GM12878 (cell line): ENCODE measurements at regions not wholly inside any gene's neighbourhood (a gene's known extent, or its start where the extent isn't known, plus 50 kb on each side); places are given as distances from the start of the nearest gene placed in this dataset.

ENCODE experiments used
- ATAC-seq: fragments of 200-7000 bp; cut with Tn5 transposase; 3 replicates; pipeline ENCODE4 v1.9.1; 2020; ENCODE audit warnings: mild to moderate bottlenecking, moderate library complexity
- BruUV-seq: library from RNA; stranded (reverse); fragments of 400-500 nt; replicated peaks from 2 replicates; lab custom pipeline; 2021; lab: Mats Ljungman, UMichigan
- CTCF ChIA-PET: fragments of 300-600 bp; sonication (Branson Sonifier 250); formaldehyde crosslinking; extraction: SDS; loops from one replicate; lab custom pipeline; 2021; ENCODE audit warnings: inconsistent platforms; lab: Yijun Ruan, JAX
- POLR2A ChIA-PET: fragments of 350-600 bp; formaldehyde crosslinking; extraction: SDS; loops from one replicate; lab custom pipeline; 2021; ENCODE audit warnings: inconsistent platforms; lab: Charles Lee
- RAD21 ChIA-PET: fragments of 300-600 bp; sonication (Branson Sonifier 250); formaldehyde crosslinking; loops from one replicate; lab custom pipeline; 2023; ENCODE audit warnings: antibody characterized with exemption; ENCODE audit not compliant: unreplicated experiment; lab: Charles Lee
- SMC1A ChIA-PET: fragments of 300-600 bp; sonication (Branson Sonifier 250); formaldehyde crosslinking; loops from one replicate; lab custom pipeline; 2023; ENCODE audit not compliant: unreplicated experiment, uncharacterized antibody; lab: Charles Lee
- DNase-seq: peaks from one replicate; pipeline ENCODE4 v3.0.0-alpha.2; 2011; ENCODE audit warnings: low read depth, low spot score
- FAIRE-seq: peaks from 3 replicates; lab custom pipeline; 2011; peaks lifted over from hg19 to GRCh38; lab: Jason Lieb, UNC
- H2AFZ ChIP-seq: 2 replicates; pipeline ENCODE4 v1.6.0; 2011; ENCODE audit warnings: low read depth, low read length, control low read depth; ENCODE audit not compliant: control insufficient read depth
- H3K27ac ChIP-seq: 2 replicates; pipeline ENCODE4 v1.5.1; 2011; ENCODE audit warnings: control low read depth; ENCODE audit not compliant: control insufficient read depth, insufficient read depth
- H3K27me3 ChIP-seq, 2 experiments: replicated peaks in 1 of 2; 2 replicates each; pipeline versions ENCODE4 v1.6.0 to v1.6.1; 2011; ENCODE audit warnings: low read length in 1 of 2; ENCODE audit not compliant: control insufficient read depth in 2 of 2, insufficient read depth in 2 of 2
- H3K36me3 ChIP-seq, 2 experiments: 2 replicates each; pipeline ENCODE4 v1.5.1; 2011; ENCODE audit warnings: low read length in 1 of 2; ENCODE audit not compliant: control insufficient read depth in 2 of 2, insufficient read depth in 2 of 2
- H3K4me1 ChIP-seq: 2 replicates; pipeline ENCODE4 v1.6.1; 2011; ENCODE audit warnings: mild to moderate bottlenecking, low read length, moderate library complexity, mixed read lengths; ENCODE audit not compliant: control insufficient read depth, insufficient read depth
- H3K4me2 ChIP-seq: 2 replicates; pipeline ENCODE4 v1.6.0; 2011; ENCODE audit warnings: control low read depth; ENCODE audit not compliant: control insufficient read depth, insufficient read depth
- H3K4me3 ChIP-seq: fragments of 200-600 bp; sonication (generic); 2 replicates; pipeline ENCODE4 v1.5.1; 2016
- H3K79me2 ChIP-seq: 2 replicates; pipeline ENCODE4 v1.6.0; 2011; ENCODE audit warnings: low read length; ENCODE audit not compliant: control insufficient read depth, insufficient read depth
- H3K9ac ChIP-seq: 2 replicates; pipeline ENCODE4 v1.8.0; 2011; ENCODE audit warnings: low read length, control low read depth, mixed read lengths; ENCODE audit not compliant: control insufficient read depth, insufficient read depth
- H3K9me3 ChIP-seq: replicated peaks from 3 replicates; pipeline ENCODE4 v1.5.1; 2011; ENCODE audit warnings: mild to moderate bottlenecking, low read length; ENCODE audit not compliant: control insufficient read depth, insufficient read depth
- H4K20me1 ChIP-seq: 2 replicates; pipeline ENCODE4 v1.6.0; 2011; ENCODE audit not compliant: control insufficient read depth, insufficient read depth
- BCL3 ChIP-seq: IDR thresholded peaks from 2 replicates; pipeline ENCODE4 v1.6.1; 2011; ENCODE audit warnings: borderline replicate concordance, low read depth, mild to moderate bottlenecking, moderate library complexity, low read length; ENCODE audit not compliant: insufficient read depth, poor library complexity, severe bottlenecking
- BHLHE40 ChIP-seq, 2 experiments: fragments of 450-650 bp in 1 of 2; IDR thresholded peaks; 2 replicates each; pipeline ENCODE4 v1.6.1; 2011 to 2017; ENCODE audit warnings: low read depth in 2 of 2, borderline replicate concordance in 1 of 2, improper control_type of control experiment in 1 of 2, low read length in 1 of 2, mild to moderate bottlenecking in 1 of 2
- CBX3 ChIP-seq: fragments of 200-600 bp; sonication (generic); IDR thresholded peaks from 2 replicates; pipeline ENCODE4 v1.6.1; 2016; ENCODE audit warnings: low read depth, borderline replicate concordance
- ESRRA ChIP-seq: IDR thresholded peaks from 2 replicates; pipeline ENCODE4 v1.6.1; 2012; ENCODE audit warnings: mild to moderate bottlenecking, low read length, improper control_type of control experiment
- HSF1 ChIP-seq: fragments of 150-350 bp; IDR thresholded peaks from 2 replicates; pipeline ENCODE4 v1.6.1; 2014; ENCODE audit warnings: mild to moderate bottlenecking, low read depth, low read length
- MYB ChIP-seq: fragments of 150-350 bp; IDR thresholded peaks from 2 replicates; pipeline ENCODE4 v1.6.1; 2014; ENCODE audit warnings: mild to moderate bottlenecking, low read depth, low read length, borderline replicate concordance
- PAX5 ChIP-seq: IDR thresholded peaks from 2 replicates; pipeline ENCODE4 v1.6.1; 2011; ENCODE audit warnings: low read depth, low read length, borderline replicate concordance
- POU2F2 ChIP-seq: IDR thresholded peaks from 3 replicates; pipeline ENCODE4 v1.6.1; 2011; ENCODE audit warnings: low read depth, mild to moderate bottlenecking, low read length, borderline replicate concordance
- SPI1 ChIP-seq: IDR thresholded peaks from 2 replicates; pipeline ENCODE4 v1.6.1; 2011; ENCODE audit warnings: low read depth, mild to moderate bottlenecking, low read length, moderate library complexity, borderline replicate concordance; ENCODE audit not compliant: insufficient read depth
- STAT3 ChIP-seq: IDR thresholded peaks from 2 replicates; pipeline ENCODE4 v1.6.1; 2011; ENCODE audit warnings: low read depth, low read length, improper control_type of control experiment
- TCF12 ChIP-seq: IDR thresholded peaks from 2 replicates; pipeline ENCODE4 v1.6.1; 2011; ENCODE audit warnings: low read depth, mild to moderate bottlenecking, low read length
- WRNIP1 ChIP-seq: IDR thresholded peaks from 2 replicates; pipeline ENCODE4 v1.6.1; 2011; ENCODE audit warnings: low read depth, low read length, improper control_type of control experiment, borderline replicate concordance
- ZNF207 ChIP-seq: fragments of 450-650 bp; IDR thresholded peaks from 2 replicates; pipeline ENCODE4 v1.6.1; 2014; ENCODE audit warnings: antibody characterized with exemption, mild to moderate bottlenecking, borderline replicate concordance
- ZSCAN29 ChIP-seq: fragments of 450-650 bp; IDR thresholded peaks from 2 replicates; pipeline ENCODE4 v1.6.1; 2017; ENCODE audit warnings: mild to moderate bottlenecking, moderate library complexity
- WGBS: methylation state at CpG from one replicate; pipeline ENCODE4 v1.1.6; 2016; ENCODE audit warnings: low lambda C conversion rate; ENCODE audit not compliant: insufficient replicate concordance, insufficient coverage; ENCODE audit errors: missing lambda C conversion rate; 5-methylcytosine and 5-hydroxymethylcytosine counted together
- in situ Hi-C: fragments of 300-500 bp; cut with MboI; formaldehyde crosslinking; loops from 9 replicates; pipeline ENCODE4 v1.14.3; 2018; ENCODE audit warnings: mixed read lengths
- intact Hi-C: fragments of 100-400 bp; cut with micrococcal nuclease; formaldehyde crosslinking; loops from one replicate; pipeline ENCODE4 v1.14.2; 2022; ENCODE audit not compliant: unreplicated experiment

GRCh38 chr2:9767656-9768281, 75.5 kb upstream of the TAF1B start:
- WGBS = 31% methylated on average over 17 of the region's 17 CpGs
- CTCF ChIA-PET = interaction anchor here (0.9 to 5.2 kb wide), 3 partner anchors 32 to 279 kb away, joined by 3 to 71 read pairs (median 21); no protein-coding TSS in a partner anchor
- Histone ChIP-seq H3K4me3 (no peak overlapping the region), H2AFZ (no peak overlapping the region), H3K9ac (no peak overlapping the region), H3K79me2 (no peaks in the 10 kb centered on the region), H4K20me1 (no peaks in the 10 kb centered on the region), H3K4me2 (no peak overlapping the region), H3K27ac (no peak overlapping the region), H3K9me3 (no peaks in the 10 kb centered on the region), H3K27me3 (no peaks in the 10 kb centered on the region; a peak in 1 of 4 replicates), H3K4me1 (peaks cover 20% of the 10 kb centered on the region), H3K36me3 (no peaks in the 10 kb centered on the region)
- RAD21 ChIA-PET = interaction anchor here (1.0 kb wide), 1 partner anchor 217 kb away, joined by 3 read pairs; no protein-coding TSS in a partner anchor
- in situ Hi-C loops = no loop called here
- no peak for TF ChIP-seq ZNF207
- TF ChIP-seq PAX5 = peak; percentile 40; the same call in 1 of the 2 replicates
- TF ChIP-seq BHLHE40 (IDR thresholded peaks at IDR 0.05; ENCODE audit: borderline replicate concordance in 1 of 2, low read depth in 2 of 2, low read length in 1 of 2) = peak in 1 of 2 experiments; percentile 23; a peak in 1 of 4 replicates
- TF ChIP-seq SPI1 = peak; percentile 78; the same call in 1 of the 2 replicates
- no peak for TF ChIP-seq CBX3
- POLR2A ChIA-PET = interaction anchor here (0.9 kb wide), 1 partner anchor 32 kb away, joined by 3 read pairs; no protein-coding TSS in a partner anchor
- FAIRE-seq (no peak), DNase-seq (no peak), ATAC-seq (peak; percentile 33)
- intact Hi-C loops = no loop called here
- no TSS peak for BruUV-seq
- SMC1A ChIA-PET = interaction anchor here (0.6 kb wide), 1 partner anchor 110 kb away, joined by 3 read pairs; no protein-coding TSS in a partner anchor

DNA sequence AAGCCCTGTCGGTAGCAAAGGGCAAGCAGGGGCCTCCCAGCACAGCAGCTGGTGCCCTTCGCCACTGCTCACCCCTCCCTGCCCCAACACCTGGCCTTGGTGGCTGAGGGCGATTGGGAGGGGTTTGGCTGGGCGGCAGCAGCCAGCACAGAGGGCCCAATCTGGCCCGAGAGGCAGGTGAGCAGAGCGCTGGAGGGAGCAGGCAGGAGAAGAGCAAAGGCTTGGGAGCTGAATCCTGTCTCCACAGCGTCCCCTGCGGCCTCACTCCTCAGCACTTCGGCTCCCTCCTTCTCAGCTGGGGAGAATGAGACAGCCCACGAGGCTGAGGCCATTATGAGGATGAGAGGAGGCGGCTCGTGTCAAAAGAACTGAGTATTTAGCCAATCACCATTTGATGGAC, 74.9 kb upstream of the TAF1B start:
- Histone ChIP-seq H3K27ac (no peak overlapping the region), H3K36me3 (no peaks in the 10 kb centered on the region), H3K4me3 (no peak overlapping the region), H4K20me1 (no peaks in the 10 kb centered on the region), H3K9me3 (no peaks in the 10 kb centered on the region), H3K4me1 (peaks cover 20% of the 10 kb centered on the region), H2AFZ (no peak overlapping the region), H3K9ac (no peak overlapping the region), H3K27me3 (no peaks in the 10 kb centered on the region; a peak in 1 of 4 replicates), H3K79me2 (no peaks in the 10 kb centered on the region), H3K4me2 (no peak overlapping the region)
- 47% methylated on average over 10 of the region's 12 CpGs for WGBS
- SMC1A ChIA-PET = interaction anchor here (1.0 to 1.2 kb wide), 2 partner anchors 143 to 206 kb away, joined by 3 read pairs; no protein-coding TSS in a partner anchor
- ATAC-seq = peak; percentile 13; the same call in 2 of the 3 replicates
- DNase-seq = no peak
- in situ Hi-C loops = no loop called here
- POLR2A ChIA-PET = no interaction called here
- no TSS peak for BruUV-seq
- intact Hi-C loops = no loop called here
- RAD21 ChIA-PET = interaction anchor here (1.1 to 3.8 kb wide), 5 partner anchors 19 to 625 kb away, joined by 3 to 43 read pairs (median 3); partner anchors contain the start of gene YWHAQ
- CTCF ChIA-PET = interaction anchor here (1.0 to 5.2 kb wide), 4 partner anchors 15 to 45 kb away, joined by 4 to 71 read pairs (median 20); no protein-coding TSS in a partner anchor
- no peak for FAIRE-seq
- no peak for TF ChIP-seq WRNIP1
- no peak for TF ChIP-seq ZSCAN29
- TF ChIP-seq TCF12 = no peak
- no peak for TF ChIP-seq STAT3
- TF ChIP-seq BCL3 = no peak
- no peak for TF ChIP-seq POU2F2
- no peak for TF ChIP-seq MYB
- no peak for TF ChIP-seq HSF1
- no peak for TF ChIP-seq ESRRA
